LNCaP clone FGC (cell line): ENCODE measurements at regions not wholly inside any gene's neighbourhood (a gene's known extent, or its start where the extent isn't known, plus 50 kb on each side); places are given as distances from the start of the nearest gene placed in this dataset.

ENCODE experiments used
- DNase-seq: peaks from one replicate; pipeline ENCODE4 v3.0.0-alpha.2; 2011; ENCODE audit warnings: low read depth
- H3K4me3 ChIP-seq: 2 replicates; pipeline ENCODE4 v1.5.1; 2011; ENCODE audit warnings: mild to moderate bottlenecking, low read depth, low read length, control low read depth
- CTCF ChIP-seq: IDR thresholded peaks from 2 replicates; pipeline ENCODE4 v1.5.1; 2012; ENCODE audit warnings: mild to moderate bottlenecking; ENCODE audit not compliant: control insufficient read depth, insufficient read depth; ENCODE audit errors: extremely low read depth

GRCh38 chr14:66129224-66129623 lies 356.9 kb upstream of the CCDC196 start:
- DNase-seq, result no peak
- H3K4me3 ChIP-seq, result no peak overlapping the region
- no peak for TF ChIP-seq CTCF

- no peak for TF ChIP-seq CTCF
- H3K4me3 ChIP-seq, result no peak overlapping the region
- no peak for DNase-seq
These were observed 355.1 kb upstream of the CCDC196 start for GRCh38 chr14:66131111-66131510.

GRCh38 chr14:66133666-66134065 lies 352.5 kb upstream of the CCDC196 start:
- no peak for TF ChIP-seq CTCF
- H3K4me3 ChIP-seq, result no peak overlapping the region
- DNase-seq, result no peak

GRCh38 chr14:66135831-66136230 lies 350.3 kb upstream of the CCDC196 start:
- TF ChIP-seq CTCF, result no peak
- DNase-seq, result no peak
- no peak overlapping the region for H3K4me3 ChIP-seq

GRCh38 chr14:66137081-66137480 lies 349.1 kb upstream of the CCDC196 start:
- no peak overlapping the region for H3K4me3 ChIP-seq
- no peak for TF ChIP-seq CTCF

GRCh38 chr14:66139432-66139831 lies 346.7 kb upstream of the CCDC196 start:
- H3K4me3 ChIP-seq, result no peak overlapping the region
- DNase-seq, result no peak
- no peak for TF ChIP-seq CTCF

More at GRCh38 chr14:66137081-66137480, 349.1 kb upstream of the CCDC196 start:
- no peak for DNase-seq

GRCh38 chr14:66140213-66140918 lies 345.8 kb upstream of the CCDC196 start:
- no peak for TF ChIP-seq CTCF
- no peak overlapping the region for H3K4me3 ChIP-seq
- no peak for DNase-seq
